LNCAP (cell line): ENCODE measurements at regions not wholly inside any gene's neighbourhood (a gene's known extent, or its start where the extent isn't known, plus 50 kb on each side); places are given as distances from the start of the nearest gene placed in this dataset.

Experiments
- CTCF ChIP-seq: fragments of 450-650 bp; IDR thresholded peaks from 2 replicates; pipeline ENCODE4 v1.5.1; 2017; ENCODE audit warnings: mild to moderate bottlenecking

- no peak for TF ChIP-seq CTCF
Observed at GRCh38 chr3:159892801-159893200, 95.8 kb upstream of the IL12A start.

- no peak for TF ChIP-seq CTCF
Observed at GRCh38 chr3:159894386-159894785, 94.2 kb upstream of the IL12A start.

GRCh38 chr3:159895430-159895829 is 93.2 kb upstream of the IL12A start:
- no peak for TF ChIP-seq CTCF

- TF ChIP-seq CTCF: no peak
Observed at GRCh38 chr3:159896543-159896942, 92.1 kb upstream of the IL12A start.

- TF ChIP-seq CTCF: no peak
Observed at GRCh38 chr3:159897331-159898075, 91.1 kb upstream of the IL12A start.

- no peak for TF ChIP-seq CTCF
Observed at GRCh38 chr3:159898147-159898546, 90.5 kb upstream of the IL12A start.

- TF ChIP-seq CTCF: no peak
Observed at GRCh38 chr3:159899166-159899565, 89.5 kb upstream of the IL12A start.
